ENCODE measurements at regions not wholly inside any gene's neighbourhood (a gene's known extent, or its start where the extent isn't known, plus 50 kb on each side); places are given as distances from the start of the nearest gene placed in this dataset.

DNA sequence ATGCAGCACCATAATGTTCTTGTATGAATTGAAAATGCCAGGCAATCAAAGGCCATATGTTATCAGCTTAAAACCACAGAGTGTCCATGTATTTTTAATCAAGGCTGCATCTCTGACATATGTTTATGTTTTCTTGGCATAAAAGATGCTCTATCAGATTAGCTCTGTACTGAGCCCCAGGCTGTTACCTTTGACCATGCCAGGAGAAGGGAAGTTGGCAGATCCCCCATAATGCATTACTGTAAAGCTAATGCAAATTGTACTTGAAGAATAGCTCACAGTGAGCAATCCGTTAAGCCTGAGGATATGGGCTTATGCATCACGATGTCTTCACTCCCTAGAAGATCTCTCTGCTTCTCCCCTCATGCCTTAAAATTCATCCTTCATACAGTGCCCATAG is 414.4 kb downstream of the BRINP1 start:
- no peak for DNase-seq (ENCODE audit: low spot score)

DNA sequence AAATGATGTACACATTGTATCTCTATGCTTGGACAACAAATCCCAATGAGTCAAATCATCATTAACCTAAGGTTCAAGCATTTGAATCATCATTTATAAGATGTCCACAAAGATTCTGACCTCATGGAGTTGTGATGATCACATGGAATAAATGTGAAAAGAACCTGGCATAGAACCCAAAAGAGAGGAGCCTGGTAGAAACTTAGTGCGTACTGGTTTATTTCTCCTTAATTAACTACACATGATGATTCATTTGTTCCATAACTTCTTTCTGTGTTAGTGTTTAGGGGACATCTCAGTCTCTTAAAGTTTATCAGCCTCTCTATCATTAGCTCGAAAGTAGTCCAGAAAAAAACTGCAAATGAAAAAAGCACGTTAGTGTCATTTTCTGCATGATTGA is 411.6 kb downstream of the BRINP1 start:
- DNase-seq (ENCODE audit: low spot score): no peak

DNA sequence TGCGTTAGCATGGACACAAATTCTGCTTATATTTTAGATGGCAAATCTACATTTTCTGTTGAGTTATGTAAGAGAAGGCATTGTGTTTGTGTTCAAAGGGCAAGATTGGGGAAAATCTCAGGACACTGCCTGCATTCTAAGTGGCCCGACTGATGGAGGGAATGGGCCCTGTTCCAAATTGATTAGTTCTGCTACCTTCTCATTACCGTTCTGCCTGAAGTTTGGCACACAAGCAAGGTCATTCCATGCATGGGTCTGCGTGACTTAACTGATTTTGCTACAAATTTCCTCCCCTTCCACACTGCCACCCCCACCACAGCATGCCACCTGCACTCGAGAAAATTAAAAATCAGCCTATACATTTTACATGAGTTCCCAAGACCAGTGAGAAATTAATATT is 409.9 kb downstream of the BRINP1 start:
- no peak for DNase-seq (ENCODE audit: low spot score)

DNA sequence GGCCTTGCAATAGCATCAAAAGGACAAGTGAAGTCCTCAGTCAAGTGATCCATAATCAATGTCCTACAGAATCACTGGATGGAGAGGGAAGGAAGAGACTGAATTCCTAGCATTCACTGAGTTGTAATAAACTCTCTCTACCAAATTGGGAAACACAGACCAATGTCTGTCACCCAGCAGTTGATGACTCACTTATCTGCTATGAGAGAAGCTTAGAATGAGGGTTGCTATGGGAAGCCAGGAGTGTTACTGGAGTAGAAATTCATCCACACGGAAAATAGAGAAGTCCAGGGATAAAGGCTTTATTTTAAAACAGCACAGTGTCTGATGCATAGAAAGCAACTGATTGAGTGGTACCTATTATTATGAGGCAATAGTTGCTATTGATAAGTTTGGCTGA is 407.4 kb downstream of the BRINP1 start:
- DNase-seq (ENCODE audit: low spot score): peak; percentile 43

DNA sequence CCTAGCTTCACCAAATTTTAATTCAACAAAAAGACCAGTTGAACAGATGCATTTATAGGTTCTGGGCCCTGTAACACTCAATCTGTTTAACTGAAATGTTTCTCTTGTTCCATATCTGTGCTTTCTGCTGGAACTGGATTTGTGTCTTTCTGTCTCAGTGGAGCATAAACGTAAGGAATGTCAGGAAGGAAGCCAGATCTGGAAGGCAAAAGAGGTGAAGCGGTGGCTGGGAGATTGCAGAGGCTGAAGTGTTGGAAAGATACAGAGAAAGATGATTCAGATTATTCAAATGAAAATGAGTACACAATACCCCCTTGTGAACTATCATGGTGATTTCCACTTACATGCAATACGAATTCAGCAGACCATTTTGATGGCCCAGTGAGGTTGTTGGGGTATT is 406.8 kb downstream of the BRINP1 start:
- no peak for DNase-seq (ENCODE audit: low spot score)

DNA sequence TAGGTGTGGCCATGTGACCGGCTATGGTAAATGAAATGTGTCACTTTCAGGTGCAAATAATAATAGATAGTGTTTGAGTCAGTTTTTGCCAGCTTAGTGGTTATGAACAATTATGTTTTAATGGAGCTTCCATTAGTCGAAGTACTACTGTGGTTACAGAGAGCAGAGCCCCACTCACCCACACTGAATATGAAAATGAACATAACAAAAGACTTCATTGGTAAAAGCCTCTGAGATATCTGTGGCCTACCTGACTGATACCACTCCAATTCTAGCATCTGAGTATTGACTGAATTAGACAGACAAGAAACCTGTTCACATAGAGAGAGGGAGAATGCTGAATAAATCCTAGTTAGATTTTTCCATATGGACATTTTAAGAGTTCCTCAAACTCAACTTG is 405.6 kb downstream of the BRINP1 start:
- DNase-seq (ENCODE audit: low spot score): no peak

DNA sequence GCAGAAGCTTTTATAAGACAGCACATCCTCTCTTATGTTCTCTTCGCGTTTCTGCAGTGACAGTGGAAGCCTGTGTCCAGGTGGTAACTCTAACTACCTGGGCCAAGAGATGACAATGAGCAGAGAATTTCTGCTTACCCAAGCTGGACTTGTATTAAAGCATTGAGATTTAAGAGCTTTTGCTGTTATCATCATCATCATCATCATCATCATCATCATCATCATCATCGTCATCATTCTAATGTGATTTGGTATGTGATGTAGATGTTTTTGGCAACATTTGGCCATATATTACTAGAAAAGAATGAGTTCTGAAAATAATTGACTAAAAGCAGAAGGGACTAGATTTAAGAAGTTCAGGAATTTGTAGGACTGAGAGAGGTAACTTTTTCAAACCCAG is 401.3 kb downstream of the BRINP1 start:
- no peak for DNase-seq (ENCODE audit: low spot score)

DNA sequence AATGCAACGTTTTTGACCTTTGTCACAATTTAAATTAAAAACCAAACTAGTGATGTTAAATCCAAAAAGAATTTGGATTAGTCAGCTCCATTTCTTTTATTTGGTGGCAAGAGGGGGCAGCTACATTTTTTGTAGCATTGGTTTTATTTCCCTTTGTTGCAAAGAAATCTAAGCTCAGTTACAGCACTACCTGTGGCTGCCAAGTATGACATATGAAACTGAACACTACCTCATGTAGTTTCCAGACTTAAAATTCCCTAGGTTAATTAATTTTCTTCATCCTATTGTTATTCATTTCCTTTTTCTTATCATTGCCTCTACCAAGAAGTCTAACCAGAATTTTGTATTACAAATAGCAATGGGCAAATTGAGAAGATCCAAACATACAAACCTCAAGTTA is 393.5 kb downstream of the BRINP1 start:
- no peak for DNase-seq (ENCODE audit: low spot score)

DNA sequence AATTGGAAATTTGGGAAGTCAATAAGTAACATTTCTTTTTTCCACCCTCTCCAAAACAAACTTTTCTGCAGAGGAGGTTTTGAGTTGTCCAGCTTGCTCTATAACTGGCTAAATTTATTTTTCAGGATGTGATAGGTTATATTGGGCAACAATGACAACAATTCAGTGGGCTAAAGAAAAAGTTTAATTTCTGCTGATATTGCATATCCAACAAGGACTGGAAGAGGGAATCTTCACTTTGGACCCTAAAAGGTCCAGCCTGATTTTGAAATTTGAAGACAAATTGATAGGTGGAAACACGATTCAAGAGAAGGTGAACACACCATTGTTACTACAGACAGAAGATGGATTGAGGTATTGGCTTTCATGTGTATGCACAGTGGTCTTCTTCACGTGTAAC is 393.1 kb downstream of the BRINP1 start:
- no peak for DNase-seq (ENCODE audit: low spot score)

DNA sequence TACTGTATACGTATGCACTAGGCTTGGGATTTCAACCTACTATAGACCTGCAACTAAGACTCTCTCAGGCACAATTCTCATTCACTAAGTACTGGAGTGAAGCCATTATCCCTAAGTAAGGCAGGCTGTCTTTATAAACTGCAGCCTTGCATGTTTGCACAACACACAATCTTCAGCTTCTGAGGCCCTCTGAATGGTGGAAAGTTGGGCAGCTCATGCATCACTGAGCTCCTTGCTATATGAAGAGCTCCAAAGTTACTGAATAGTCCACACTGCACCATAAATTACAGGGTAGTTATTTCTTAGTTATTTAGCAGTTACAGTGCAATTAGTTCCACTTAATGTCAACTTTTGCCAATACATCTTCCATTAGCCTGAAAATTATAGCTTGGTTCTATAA is 384.6 kb downstream of the BRINP1 start:
- DNase-seq (ENCODE audit: low spot score): no peak

DNA sequence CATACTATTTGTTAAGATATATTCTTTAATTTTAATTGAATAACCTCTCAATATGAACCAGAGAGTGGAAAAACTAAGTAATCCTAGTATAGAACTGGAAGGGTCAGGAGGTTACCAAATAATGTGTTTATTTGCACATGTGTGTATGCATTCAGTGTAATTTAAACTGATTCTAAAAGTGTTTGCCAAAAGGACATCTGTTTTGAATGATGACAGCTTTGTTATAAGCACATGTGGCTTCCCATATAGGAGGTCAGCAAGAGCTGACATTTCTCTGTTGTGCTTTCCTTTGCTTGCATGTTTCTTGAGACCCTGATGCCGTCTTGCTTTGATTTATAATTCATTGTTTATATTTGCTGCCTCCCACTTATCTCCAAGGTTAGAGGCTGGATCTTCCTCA is 383.4 kb downstream of the BRINP1 start:
- DNase-seq (ENCODE audit: low spot score): no peak

DNA sequence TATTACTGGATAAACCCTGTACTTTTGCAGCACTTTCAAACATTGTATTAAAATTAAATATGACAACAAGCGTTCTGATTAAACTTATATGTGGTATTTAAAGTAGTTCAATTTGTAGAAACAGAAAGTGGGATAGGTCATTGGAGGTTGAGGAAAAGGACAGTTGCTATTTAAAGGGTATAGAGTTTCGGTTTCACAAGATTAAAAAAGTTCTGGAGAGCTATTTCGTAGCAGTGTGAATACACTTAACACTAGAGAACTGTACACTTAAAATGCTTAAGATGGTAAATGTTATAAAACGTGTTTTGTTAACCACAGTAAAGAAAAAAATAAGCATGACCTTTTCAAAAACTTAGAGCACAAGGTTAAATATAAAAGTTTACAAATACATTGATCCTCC is 382.1 kb downstream of the BRINP1 start:
- no peak for DNase-seq (ENCODE audit: low spot score)

DNA sequence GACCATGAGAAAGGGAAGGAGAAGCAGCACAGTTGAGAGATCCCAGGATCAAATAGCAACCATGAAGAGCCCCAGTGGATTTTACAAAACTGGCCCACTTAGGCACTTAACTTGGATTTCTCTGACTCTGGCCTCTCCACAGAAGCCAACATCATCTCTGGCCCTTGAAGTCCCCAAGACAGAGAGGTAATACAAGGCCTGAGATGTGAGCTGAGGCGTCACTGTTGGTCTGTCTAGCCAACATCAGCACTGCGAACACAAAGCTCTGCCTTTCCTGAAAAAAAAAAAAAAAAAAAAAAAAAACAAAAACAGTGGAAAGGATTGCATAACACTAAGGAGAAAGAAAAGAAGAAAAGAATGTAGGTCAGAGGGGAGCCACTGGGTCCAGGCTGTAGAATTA is 378.3 kb downstream of the BRINP1 start:
- no peak for DNase-seq (ENCODE audit: low spot score)

DNA sequence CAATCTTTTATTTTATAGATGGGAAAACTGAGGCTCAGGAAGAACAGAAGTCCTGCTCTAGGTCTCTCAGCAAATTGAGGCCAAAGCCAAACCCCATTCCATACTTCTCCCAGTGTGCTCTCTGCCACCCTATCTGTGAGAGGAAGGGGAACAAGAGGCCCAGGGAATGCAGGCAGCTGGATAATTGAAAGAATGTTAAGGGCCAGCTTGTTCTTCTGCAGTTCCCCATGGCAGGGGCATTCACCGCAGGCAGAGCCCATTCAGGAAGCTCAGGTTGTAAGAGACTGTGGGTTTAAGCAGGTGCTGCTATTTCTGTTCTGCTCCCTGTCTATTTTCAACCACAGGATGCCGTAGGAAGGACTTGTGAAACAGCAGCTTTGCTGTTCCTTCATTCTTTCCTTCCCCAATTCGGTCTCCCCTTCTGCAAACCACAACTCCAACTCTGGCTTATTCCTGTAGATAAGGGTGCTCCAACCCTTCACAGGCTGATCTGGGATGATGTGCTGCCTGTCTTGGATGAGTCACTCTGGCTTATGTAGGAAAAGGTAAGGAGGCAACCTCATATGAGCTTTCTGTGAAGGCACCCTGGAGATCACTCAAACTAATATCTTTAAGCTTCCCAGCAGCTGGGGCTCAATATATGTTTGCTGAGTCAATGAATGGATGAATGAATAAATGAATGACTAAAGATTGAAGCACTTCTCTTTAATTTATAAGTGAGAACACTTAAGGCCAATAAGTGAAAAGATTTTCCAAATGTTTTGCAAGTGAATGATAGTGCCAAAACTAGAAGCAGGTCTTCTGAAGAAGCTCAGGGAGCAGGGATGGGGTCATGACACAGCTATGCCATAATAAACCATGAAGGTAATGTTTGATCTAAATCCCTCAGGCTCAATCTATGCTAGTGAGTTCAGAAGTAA is 377.6 kb downstream of the BRINP1 start:
- peak; percentile 2 for DNase-seq (ENCODE audit: low spot score)

DNA sequence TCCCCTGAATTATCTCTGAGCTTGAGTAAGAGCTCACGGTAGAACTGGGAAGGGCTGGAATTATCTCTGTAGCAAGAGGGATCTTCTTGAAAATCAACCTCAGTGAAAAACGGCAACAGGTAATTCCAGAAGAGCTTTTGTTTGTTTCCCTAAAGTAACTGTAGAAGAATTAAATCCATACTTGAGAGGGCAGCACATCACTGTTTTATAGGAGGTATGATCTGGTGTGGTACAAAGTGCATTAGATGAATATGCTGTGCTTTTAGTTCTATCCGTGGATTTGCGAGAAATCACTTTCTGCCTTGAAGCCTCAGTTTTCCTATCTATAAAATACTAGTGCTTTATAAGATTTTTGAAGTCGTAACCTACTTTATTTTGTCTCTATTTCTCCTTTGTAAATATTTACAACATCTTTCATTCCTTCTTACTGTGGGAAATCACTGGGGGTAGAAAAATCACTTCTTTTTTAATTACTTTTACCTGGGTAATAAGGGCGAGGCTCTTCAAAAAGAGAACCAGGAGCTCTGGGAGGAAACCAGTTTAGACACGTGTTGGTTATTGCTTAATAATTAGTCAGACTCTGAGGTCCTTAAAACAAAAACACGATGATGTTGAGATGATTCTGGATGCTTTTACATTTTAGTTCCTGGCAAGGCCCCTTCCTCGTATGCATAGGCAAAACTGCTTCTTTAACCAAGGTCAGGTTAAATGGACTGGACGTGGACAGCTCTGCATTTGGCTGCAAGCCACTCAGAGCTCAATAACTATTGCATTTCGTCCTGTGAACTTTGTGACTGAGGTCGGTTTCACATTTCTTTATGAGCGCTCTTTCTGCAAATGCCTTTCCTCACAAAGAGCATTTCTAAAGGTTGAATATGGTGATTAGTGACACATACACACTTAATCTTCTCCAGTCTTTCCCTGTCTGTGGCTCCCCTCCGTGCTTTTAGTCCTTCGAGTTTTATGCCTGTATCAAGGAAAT is 376.1 kb downstream of the BRINP1 start:
- no peak for DNase-seq (ENCODE audit: low spot score)

DNA sequence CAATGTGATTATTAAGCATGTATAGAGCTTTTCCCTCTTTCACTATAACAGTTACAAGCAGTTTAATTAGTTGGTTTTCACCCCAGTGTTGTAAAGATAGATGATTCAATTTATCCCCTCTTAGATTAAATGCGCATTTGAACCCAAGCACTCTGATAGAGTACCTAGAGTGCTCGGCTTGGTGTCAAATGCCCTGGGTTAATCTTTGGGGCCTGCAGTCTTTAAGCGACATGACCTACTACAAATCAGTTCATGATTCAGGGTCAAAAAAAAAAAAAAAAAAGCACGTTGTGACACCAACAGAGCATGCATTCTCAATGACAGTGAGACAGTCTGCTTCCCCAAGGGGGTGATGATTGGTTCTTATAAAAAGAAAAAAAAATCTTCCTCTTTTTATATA is 375.3 kb downstream of the BRINP1 start:
- DNase-seq (ENCODE audit: low spot score): no peak

DNA sequence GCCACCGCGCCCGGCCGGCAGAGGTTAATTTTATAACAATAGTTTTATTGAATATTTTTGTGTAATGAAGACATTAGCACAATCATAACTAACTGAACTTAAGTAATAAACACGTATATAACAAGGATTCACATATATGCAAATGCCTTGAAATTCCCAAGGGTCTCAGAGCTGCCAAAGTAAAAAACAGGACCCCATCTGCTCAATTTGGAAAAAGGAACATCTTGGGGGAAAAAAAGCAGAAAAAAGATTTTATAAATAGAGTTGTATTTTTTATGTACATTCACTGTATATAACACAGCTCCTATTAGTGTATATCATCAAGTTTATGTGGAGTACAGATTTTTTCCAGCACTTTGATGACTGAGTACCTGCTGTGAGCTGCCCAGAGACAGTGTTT is 366.7 kb downstream of the BRINP1 start:
- no peak for DNase-seq (ENCODE audit: low spot score)

DNA sequence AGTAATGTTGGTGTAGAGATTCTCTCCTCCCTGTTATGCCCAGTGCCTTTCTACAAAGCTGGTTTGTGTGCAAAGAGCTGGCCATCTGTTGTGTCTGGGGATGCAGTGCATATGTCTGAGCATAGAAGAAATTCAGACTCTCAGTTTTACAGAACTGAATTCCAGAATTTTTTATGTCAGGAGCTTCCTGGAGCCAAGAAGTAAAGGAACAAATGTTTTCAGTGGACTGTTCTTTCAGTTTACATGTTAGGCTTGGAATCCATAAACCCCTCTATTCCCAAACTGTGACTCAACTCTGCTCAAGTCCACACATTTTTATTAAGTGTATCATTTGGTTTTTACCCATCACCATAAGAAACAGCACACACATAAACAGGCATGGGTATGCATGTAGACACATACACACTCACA is 366.0 kb downstream of the BRINP1 start:
- no peak for DNase-seq (ENCODE audit: low spot score)

DNA sequence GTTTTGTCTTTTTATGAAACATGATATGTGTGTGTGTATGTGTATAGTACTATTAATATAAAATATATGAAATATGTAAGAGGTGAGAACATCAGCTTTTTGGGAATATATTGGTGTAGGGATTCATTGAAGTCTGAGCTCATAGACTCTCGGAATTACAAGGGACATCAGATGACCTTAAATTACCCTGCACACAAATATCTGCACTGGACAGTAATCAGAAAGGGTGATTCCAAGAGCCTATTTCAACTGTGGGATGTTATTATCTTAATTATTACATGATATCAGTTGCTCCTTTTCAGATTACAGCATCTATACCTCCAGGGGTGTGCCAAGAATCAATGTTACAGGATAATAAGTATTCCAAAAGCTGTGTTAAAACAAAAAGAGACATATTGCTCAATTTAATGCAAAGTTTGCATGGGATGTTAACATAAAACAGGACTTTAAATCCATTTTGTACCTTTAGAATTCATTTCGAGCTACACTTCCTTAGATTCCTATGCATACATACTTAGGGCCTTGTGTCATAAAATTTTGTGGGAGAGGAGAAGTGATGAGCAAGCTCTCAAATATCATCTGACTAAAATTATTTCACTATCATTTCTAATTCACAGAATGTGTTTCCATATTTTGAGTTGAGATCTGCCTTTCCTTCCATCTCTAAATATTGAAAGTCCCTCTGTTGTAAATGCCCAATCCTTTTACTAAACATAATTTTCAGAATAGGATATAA is 365.2 kb downstream of the BRINP1 start:
- DNase-seq (ENCODE audit: low spot score): no peak

DNA sequence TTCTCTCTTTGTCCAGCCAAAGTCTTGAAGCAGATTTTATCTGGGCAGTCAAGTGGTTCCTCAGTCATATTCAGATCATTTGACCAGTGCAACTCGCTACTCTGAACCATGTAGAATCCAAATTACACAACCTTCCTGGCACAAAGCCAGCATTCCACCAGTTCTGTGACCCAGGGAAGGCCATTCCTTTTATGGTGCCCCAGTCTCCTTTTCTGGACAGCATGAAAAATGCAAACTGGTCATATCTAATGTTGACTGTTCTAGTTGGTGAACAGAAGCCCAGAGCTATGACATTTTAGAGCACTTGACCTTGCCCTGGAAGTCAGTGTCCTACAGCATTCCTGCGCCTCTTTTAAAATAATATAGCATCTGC is 364.6 kb downstream of the BRINP1 start:
- DNase-seq (ENCODE audit: low spot score): no peak

DNA sequence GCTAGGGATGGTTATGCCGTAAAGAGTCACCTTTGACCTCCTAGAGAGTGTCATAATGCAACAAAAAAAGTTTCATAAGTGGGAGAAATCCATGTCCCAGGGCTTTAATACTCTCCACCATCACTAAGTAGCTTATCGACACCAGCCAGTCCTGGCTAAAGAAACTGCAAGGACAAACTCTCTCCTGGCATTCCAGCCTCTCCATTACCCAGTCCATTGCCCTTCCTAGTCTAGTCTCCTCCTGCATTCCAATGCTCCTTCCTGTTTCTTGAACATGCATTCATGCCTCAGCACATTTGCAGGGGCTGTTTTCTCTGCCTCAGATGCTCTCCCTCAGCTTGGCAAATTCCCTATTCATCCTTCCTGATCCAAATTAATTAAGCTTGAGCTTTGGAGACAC is 364.1 kb downstream of the BRINP1 start:
- DNase-seq (ENCODE audit: low spot score): no peak

DNA sequence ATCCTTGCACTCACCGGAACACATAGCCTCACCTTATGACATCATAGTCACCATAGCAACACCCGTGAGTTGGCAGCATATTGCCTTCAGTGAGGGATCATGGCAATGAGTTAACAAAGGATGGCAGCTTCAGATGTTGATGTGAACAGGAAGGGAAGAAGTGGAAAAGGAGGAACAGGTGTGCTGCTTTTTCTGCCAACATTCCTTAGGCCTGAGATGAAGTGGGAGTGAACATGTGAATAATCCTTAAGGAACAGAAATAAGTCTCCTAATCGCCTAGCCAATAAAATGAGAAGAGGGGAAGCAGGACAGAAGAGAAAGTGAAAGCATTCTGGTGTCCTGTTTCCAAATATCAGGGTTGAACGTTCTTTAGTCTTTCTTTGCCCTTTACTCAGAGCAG is 360.0 kb downstream of the BRINP1 start:
- no peak for DNase-seq (ENCODE audit: low spot score)

Measured in SW480 (cell line).